ENCODE measurements at regions not wholly inside any gene's neighbourhood (a gene's known extent, or its start where the extent isn't known, plus 50 kb on each side); places are given as distances from the start of the nearest gene placed in this dataset.

DNA sequence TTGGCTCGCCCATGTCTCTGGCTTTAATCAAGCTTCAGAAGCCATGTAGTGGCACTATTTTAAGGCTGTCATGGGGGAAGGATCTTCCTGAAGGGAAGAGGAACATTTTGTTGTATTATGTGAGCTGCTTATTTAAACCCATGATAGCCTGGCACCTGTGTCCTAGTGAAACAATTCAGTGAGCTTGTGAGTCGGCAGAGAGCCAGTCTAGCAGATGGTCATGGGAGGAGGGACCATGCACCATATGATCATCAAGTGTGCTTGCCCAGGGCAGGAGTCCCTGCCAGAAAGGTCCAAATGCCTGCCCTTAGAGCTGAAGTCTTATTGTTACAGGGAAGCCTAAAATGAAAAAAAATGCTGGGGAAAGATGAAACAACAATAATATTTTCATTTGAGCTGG, 132.9 kb downstream of the PRDM13 start:
- TF ChIP-seq, protein P1, sequence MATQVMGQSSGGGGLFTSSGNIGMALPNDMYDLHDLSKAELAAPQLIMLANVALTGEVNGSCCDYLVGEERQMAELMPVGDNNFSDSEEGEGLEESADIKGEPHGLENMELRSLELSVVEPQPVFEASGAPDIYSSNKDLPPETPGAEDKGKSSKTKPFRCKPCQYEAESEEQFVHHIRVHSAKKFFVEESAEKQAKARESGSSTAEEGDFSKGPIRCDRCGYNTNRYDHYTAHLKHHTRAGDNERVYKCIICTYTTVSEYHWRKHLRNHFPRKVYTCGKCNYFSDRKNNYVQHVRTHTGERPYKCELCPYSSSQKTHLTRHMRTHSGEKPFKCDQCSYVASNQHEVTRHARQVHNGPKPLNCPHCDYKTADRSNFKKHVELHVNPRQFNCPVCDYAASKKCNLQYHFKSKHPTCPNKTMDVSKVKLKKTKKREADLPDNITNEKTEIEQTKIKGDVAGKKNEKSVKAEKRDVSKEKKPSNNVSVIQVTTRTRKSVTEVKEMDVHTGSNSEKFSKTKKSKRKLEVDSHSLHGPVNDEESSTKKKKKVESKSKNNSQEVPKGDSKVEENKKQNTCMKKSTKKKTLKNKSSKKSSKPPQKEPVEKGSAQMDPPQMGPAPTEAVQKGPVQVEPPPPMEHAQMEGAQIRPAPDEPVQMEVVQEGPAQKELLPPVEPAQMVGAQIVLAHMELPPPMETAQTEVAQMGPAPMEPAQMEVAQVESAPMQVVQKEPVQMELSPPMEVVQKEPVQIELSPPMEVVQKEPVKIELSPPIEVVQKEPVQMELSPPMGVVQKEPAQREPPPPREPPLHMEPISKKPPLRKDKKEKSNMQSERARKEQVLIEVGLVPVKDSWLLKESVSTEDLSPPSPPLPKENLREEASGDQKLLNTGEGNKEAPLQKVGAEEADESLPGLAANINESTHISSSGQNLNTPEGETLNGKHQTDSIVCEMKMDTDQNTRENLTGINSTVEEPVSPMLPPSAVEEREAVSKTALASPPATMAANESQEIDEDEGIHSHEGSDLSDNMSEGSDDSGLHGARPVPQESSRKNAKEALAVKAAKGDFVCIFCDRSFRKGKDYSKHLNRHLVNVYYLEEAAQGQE (tag by site-specific recombination; IDR thresholded peaks at IDR 0.05) = no peak
- TF ChIP-seq YY1 (tag by site-specific recombination; IDR thresholded peaks at IDR 0.05) = no peak
- TF ChIP-seq, protein P2, sequence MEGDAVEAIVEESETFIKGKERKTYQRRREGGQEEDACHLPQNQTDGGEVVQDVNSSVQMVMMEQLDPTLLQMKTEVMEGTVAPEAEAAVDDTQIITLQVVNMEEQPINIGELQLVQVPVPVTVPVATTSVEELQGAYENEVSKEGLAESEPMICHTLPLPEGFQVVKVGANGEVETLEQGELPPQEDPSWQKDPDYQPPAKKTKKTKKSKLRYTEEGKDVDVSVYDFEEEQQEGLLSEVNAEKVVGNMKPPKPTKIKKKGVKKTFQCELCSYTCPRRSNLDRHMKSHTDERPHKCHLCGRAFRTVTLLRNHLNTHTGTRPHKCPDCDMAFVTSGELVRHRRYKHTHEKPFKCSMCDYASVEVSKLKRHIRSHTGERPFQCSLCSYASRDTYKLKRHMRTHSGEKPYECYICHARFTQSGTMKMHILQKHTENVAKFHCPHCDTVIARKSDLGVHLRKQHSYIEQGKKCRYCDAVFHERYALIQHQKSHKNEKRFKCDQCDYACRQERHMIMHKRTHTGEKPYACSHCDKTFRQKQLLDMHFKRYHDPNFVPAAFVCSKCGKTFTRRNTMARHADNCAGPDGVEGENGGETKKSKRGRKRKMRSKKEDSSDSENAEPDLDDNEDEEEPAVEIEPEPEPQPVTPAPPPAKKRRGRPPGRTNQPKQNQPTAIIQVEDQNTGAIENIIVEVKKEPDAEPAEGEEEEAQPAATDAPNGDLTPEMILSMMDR (tag by site-specific recombination; IDR thresholded peaks at IDR 0.05) = no peak
- no peak for TF ChIP-seq ZNF585B (tag by site-specific recombination; IDR thresholded peaks at IDR 0.05)
- TF ChIP-seq ZNF792 (tag by site-specific recombination; IDR thresholded peaks at IDR 0.05) = no peak
- 0 out of 2 replicates have a peak, but pooled peaks have one; percentile 18 for TF ChIP-seq ZNF335 (tag by site-specific recombination; conservative IDR thresholded peaks at IDR 0.05)
- TF ChIP-seq, protein P3, sequence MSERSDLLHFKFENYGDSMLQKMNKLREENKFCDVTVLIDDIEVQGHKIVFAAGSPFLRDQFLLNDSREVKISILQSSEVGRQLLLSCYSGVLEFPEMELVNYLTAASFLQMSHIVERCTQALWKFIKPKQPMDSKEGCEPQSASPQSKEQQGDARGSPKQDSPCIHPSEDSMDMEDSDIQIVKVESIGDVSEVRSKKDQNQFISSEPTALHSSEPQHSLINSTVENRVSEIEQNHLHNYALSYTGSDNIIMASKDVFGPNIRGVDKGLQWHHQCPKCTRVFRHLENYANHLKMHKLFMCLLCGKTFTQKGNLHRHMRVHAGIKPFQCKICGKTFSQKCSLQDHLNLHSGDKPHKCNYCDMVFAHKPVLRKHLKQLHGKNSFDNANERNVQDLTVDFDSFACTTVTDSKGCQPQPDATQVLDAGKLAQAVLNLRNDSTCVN (tag by site-specific recombination; optimal IDR thresholded peaks at IDR 0.05) = no peak
- TF ChIP-seq, protein P4, sequence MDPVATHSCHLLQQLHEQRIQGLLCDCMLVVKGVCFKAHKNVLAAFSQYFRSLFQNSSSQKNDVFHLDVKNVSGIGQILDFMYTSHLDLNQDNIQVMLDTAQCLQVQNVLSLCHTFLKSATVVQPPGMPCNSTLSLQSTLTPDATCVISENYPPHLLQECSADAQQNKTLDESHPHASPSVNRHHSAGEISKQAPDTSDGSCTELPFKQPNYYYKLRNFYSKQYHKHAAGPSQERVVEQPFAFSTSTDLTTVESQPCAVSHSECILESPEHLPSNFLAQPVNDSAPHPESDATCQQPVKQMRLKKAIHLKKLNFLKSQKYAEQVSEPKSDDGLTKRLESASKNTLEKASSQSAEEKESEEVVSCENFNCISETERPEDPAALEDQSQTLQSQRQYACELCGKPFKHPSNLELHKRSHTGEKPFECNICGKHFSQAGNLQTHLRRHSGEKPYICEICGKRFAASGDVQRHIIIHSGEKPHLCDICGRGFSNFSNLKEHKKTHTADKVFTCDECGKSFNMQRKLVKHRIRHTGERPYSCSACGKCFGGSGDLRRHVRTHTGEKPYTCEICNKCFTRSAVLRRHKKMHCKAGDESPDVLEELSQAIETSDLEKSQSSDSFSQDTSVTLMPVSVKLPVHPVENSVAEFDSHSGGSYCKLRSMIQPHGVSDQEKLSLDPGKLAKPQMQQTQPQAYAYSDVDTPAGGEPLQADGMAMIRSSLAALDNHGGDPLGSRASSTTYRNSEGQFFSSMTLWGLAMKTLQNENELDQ (tag by site-specific recombination; IDR thresholded peaks at IDR 0.05; ENCODE audit: low read depth) = no peak
- no peak for TF ChIP-seq WT1 (tag by site-specific recombination; IDR thresholded peaks at IDR 0.05)

All from HEK293 (cell line).